ENCODE measurements at regions not wholly inside any gene's neighbourhood (a gene's known extent, or its start where the extent isn't known, plus 50 kb on each side); places are given as distances from the start of the nearest gene placed in this dataset.

DNA sequence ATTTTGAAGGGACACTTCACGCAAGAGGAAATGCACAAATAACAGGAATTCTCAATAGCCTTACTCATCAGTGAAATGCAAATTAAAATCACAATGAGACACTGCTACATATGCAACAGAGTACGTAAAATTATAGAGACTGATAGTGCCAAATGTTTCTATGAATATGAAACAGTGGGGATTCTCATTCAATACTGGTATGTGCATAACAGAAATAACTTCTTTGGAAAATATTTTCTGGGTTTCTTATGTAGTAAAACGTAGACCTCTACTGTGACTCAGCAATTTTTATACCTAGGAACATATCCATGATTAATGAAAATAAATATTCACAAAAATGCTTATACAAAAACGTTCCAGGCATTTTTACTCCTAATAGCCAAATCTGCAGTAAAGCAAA, 1625.2 kb downstream of the MAT2B start:
- H3K9ac ChIP-seq (ENCODE audit: low read depth in 1 of 3, low read length in 3 of 3) = no peak overlapping the region
- H3K36me3 ChIP-seq (ENCODE audit: control insufficient read depth in 3 of 3, insufficient read depth in 3 of 3, low read length in 3 of 3) = no peaks in the 10 kb centered on the region
- no peaks in the 10 kb centered on the region for H3K4me1 ChIP-seq (ENCODE audit: control insufficient read depth in 3 of 3, insufficient read depth in 3 of 3, low read length in 3 of 3)
- no peaks in the 10 kb centered on the region for H3K27me3 ChIP-seq (ENCODE audit: control insufficient read depth in 3 of 3, insufficient read depth in 3 of 3, low read length in 3 of 3)
- no peak overlapping the region for H3K4me3 ChIP-seq (ENCODE audit: low read length in 3 of 3)
- peaks cover 0 to 3% (median 0%) of the 10 kb centered on the region in 3 donors for H3K9me3 ChIP-seq (ENCODE audit: control insufficient read depth in 3 of 3, low read length in 3 of 3)
- no peak overlapping the region for H3K27ac ChIP-seq (ENCODE audit: low read depth, low read length)

DNA sequence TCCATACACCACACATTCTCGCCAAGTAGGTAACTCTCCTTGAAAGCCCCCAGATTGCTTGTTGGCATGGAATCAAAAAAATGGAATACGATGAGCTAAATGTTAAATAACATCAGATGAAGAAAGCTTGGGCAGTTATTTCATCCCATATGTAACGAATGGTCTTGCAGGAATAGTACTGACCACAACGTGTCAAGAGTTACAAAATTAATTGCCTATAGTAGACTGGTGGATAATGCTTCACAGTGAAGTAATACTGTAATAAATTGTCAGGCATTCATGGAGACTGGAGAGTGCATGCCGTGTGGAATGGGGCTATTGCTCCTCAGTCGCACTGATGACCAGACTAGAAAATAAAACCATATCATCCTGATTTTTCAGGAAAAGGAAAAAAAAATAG, 1628.7 kb downstream of the MAT2B start:
- H3K4me3 ChIP-seq (ENCODE audit: low read length in 3 of 3) = no peak overlapping the region
- no peak overlapping the region for H3K9ac ChIP-seq (ENCODE audit: low read depth in 1 of 3, low read length in 3 of 3)
- no peak overlapping the region for H3K27ac ChIP-seq (ENCODE audit: low read depth, low read length)
- H3K9me3 ChIP-seq (ENCODE audit: control insufficient read depth in 3 of 3, low read length in 3 of 3) = peaks cover 0 to 3% (median 0%) of the 10 kb centered on the region in 3 donors
- no peaks in the 10 kb centered on the region for H3K27me3 ChIP-seq (ENCODE audit: control insufficient read depth in 3 of 3, insufficient read depth in 3 of 3, low read length in 3 of 3)
- no peaks in the 10 kb centered on the region for H3K4me1 ChIP-seq (ENCODE audit: control insufficient read depth in 3 of 3, insufficient read depth in 3 of 3, low read length in 3 of 3)
- H3K36me3 ChIP-seq (ENCODE audit: control insufficient read depth in 3 of 3, insufficient read depth in 3 of 3, low read length in 3 of 3) = no peaks in the 10 kb centered on the region

DNA sequence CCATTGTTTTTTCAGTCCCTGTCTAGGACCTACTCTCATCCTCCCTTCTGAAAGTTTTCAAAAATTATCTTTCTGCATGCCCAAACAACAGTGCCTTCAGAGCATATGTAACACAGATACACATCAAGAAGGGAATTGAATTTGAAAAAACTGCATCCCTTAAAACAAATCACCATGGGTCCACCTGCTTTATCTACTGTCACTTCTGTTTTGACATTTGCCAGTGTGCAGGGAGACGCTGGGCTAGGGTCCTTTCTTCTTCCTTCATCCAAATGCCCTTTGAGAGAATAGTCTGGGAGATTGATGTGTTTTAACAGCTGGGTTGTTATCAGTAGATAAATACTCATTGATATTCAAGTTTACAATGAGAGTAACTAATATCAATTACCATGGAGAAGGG, 1630.1 kb downstream of the MAT2B start:
- Histone ChIP-seq H3K9ac (ENCODE audit: low read depth in 1 of 3, low read length in 3 of 3) (no peak overlapping the region), H3K27ac (ENCODE audit: low read depth, low read length) (no peak overlapping the region), H3K4me1 (ENCODE audit: control insufficient read depth in 3 of 3, insufficient read depth in 3 of 3, low read length in 3 of 3) (no peaks in the 10 kb centered on the region), H3K4me3 (ENCODE audit: low read length in 3 of 3) (no peak overlapping the region), H3K27me3 (ENCODE audit: control insufficient read depth in 3 of 3, insufficient read depth in 3 of 3, low read length in 3 of 3) (no peaks in the 10 kb centered on the region), H3K9me3 (ENCODE audit: control insufficient read depth in 3 of 3, low read length in 3 of 3) (peaks cover 0 to 3% (median 0%) of the 10 kb centered on the region in 3 donors), H3K36me3 (ENCODE audit: control insufficient read depth in 3 of 3, insufficient read depth in 3 of 3, low read length in 3 of 3) (no peaks in the 10 kb centered on the region)

DNA sequence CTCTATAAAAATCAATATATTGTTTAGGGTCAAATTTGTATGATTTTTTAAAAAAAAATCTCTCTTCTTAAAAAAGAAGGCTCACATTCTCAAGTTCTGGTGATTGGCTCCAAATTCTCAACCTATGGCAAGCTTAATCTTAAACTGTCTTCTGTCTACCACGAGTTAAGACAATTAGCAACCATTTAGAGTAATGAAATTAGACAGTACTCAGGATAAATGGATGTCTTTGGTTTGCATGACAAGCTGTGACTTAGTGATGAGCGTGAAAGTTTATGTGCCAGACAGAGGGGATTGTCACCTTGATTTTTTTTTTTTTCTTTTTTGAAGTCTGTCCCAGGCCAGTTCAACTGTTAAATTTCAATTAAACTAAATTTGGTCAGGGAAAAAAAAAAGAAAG, 1632.3 kb downstream of the MAT2B start:
- Histone ChIP-seq H3K27me3 (ENCODE audit: control insufficient read depth in 3 of 3, insufficient read depth in 3 of 3, low read length in 3 of 3) (no peaks in the 10 kb centered on the region), H3K9me3 (ENCODE audit: control insufficient read depth in 3 of 3, low read length in 3 of 3) (peaks cover 0 to 3% (median 0%) of the 10 kb centered on the region in 3 donors), H3K4me1 (ENCODE audit: control insufficient read depth in 3 of 3, insufficient read depth in 3 of 3, low read length in 3 of 3) (no peaks in the 10 kb centered on the region), H3K36me3 (ENCODE audit: control insufficient read depth in 3 of 3, insufficient read depth in 3 of 3, low read length in 3 of 3) (no peaks in the 10 kb centered on the region), H3K9ac (ENCODE audit: low read depth in 1 of 3, low read length in 3 of 3) (no peak overlapping the region), H3K4me3 (ENCODE audit: low read length in 3 of 3) (no peak overlapping the region), H3K27ac (ENCODE audit: low read depth, low read length) (no peak overlapping the region)

DNA sequence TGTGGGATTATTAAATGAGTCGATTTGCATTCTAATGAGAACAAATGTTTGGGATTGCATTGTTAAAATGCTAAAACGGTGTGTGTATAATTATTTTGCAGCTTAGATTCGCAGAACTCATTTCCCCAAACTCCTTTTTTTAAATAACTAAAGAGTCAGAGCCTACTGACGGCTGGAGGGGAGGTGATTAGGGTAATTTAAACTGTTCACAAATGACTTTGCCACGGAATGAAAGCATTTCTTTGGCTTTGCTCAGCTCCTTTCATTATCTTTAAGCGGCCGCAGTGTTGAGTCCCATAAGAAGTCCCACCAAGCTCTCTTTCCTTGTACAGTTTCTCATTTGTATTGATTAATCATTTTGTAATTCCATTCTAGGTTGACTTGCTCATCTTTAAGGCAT, 1632.8 kb downstream of the MAT2B start:
- no peak overlapping the region for H3K27ac ChIP-seq (ENCODE audit: low read depth, low read length)

GRCh38 chr5:165139262-165139661, 1633.8 kb downstream of the MAT2B start:
- H3K36me3 ChIP-seq (ENCODE audit: control insufficient read depth in 3 of 3, insufficient read depth in 3 of 3, low read length in 3 of 3) = no peaks in the 10 kb centered on the region
- H3K9me3 ChIP-seq (ENCODE audit: control insufficient read depth in 3 of 3, low read length in 3 of 3) = no peaks in the 10 kb centered on the region
- H3K9ac ChIP-seq (ENCODE audit: low read depth in 1 of 3, low read length in 3 of 3) = no peak overlapping the region
- H3K27ac ChIP-seq (ENCODE audit: low read depth, low read length) = no peak overlapping the region
- H3K4me3 ChIP-seq (ENCODE audit: low read length in 3 of 3) = no peak overlapping the region
- no peaks in the 10 kb centered on the region for H3K4me1 ChIP-seq (ENCODE audit: control insufficient read depth in 3 of 3, insufficient read depth in 3 of 3, low read length in 3 of 3)
- no peaks in the 10 kb centered on the region for H3K27me3 ChIP-seq (ENCODE audit: control insufficient read depth in 3 of 3, insufficient read depth in 3 of 3, low read length in 3 of 3)

More for the DNA sequence above, 1632.8 kb downstream of the MAT2B start:
- Histone ChIP-seq H3K4me3 (ENCODE audit: low read length in 3 of 3) (no peak overlapping the region), H3K36me3 (ENCODE audit: control insufficient read depth in 3 of 3, insufficient read depth in 3 of 3, low read length in 3 of 3) (no peaks in the 10 kb centered on the region), H3K27me3 (ENCODE audit: control insufficient read depth in 3 of 3, insufficient read depth in 3 of 3, low read length in 3 of 3) (no peaks in the 10 kb centered on the region), H3K9me3 (ENCODE audit: control insufficient read depth in 3 of 3, low read length in 3 of 3) (peaks cover 0 to 3% (median 0%) of the 10 kb centered on the region in 3 donors), H3K9ac (ENCODE audit: low read depth in 1 of 3, low read length in 3 of 3) (no peak overlapping the region), H3K4me1 (ENCODE audit: control insufficient read depth in 3 of 3, insufficient read depth in 3 of 3, low read length in 3 of 3) (no peaks in the 10 kb centered on the region)

DNA sequence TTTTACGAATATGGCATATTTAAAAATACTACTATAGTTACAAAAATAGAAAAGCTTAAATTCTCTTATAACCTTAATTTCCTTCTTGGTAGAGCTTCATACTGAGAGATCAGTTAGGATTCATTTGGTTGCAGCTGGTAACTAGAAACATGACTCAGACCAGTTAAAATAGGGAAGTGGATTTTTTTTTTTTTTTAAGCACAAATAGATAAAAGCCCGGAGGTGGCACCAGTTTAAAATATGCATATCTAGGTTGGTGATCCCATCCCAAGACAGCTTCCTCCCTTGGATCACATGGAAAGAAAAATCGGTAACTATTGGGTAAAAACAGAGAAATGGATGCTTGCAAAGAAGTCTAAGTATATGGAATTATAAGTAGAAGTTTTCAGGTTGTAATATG, 1634.3 kb downstream of the MAT2B start:
- Histone ChIP-seq H3K36me3 (ENCODE audit: control insufficient read depth in 3 of 3, insufficient read depth in 3 of 3, low read length in 3 of 3) (no peaks in the 10 kb centered on the region), H3K27ac (ENCODE audit: low read depth, low read length) (no peak overlapping the region)

GRCh38 chr5:165143741-165144140, 1638.3 kb downstream of the MAT2B start:
- H3K4me1 ChIP-seq (ENCODE audit: control insufficient read depth in 3 of 3, insufficient read depth in 3 of 3, low read length in 3 of 3) = no peaks in the 10 kb centered on the region
- no peak overlapping the region for H3K9ac ChIP-seq (ENCODE audit: low read depth in 1 of 3, low read length in 3 of 3)
- no peak overlapping the region for H3K4me3 ChIP-seq (ENCODE audit: low read length in 3 of 3)
- H3K9me3 ChIP-seq (ENCODE audit: control insufficient read depth in 3 of 3, low read length in 3 of 3) = no peaks in the 10 kb centered on the region
- H3K27me3 ChIP-seq (ENCODE audit: control insufficient read depth in 3 of 3, insufficient read depth in 3 of 3, low read length in 3 of 3) = no peaks in the 10 kb centered on the region
- H3K36me3 ChIP-seq (ENCODE audit: control insufficient read depth in 3 of 3, insufficient read depth in 3 of 3, low read length in 3 of 3) = no peaks in the 10 kb centered on the region
- no peak overlapping the region for H3K27ac ChIP-seq (ENCODE audit: low read depth, low read length)

More for the DNA sequence above, 1634.3 kb downstream of the MAT2B start:
- Histone ChIP-seq H3K4me1 (ENCODE audit: control insufficient read depth in 3 of 3, insufficient read depth in 3 of 3, low read length in 3 of 3) (no peaks in the 10 kb centered on the region), H3K9me3 (ENCODE audit: control insufficient read depth in 3 of 3, low read length in 3 of 3) (no peaks in the 10 kb centered on the region), H3K27me3 (ENCODE audit: control insufficient read depth in 3 of 3, insufficient read depth in 3 of 3, low read length in 3 of 3) (no peaks in the 10 kb centered on the region), H3K9ac (ENCODE audit: low read depth in 1 of 3, low read length in 3 of 3) (no peak overlapping the region), H3K4me3 (ENCODE audit: low read length in 3 of 3) (no peak overlapping the region)

GRCh38 chr5:165149431-165149830, 1644.0 kb downstream of the MAT2B start:
- no peak overlapping the region for H3K9ac ChIP-seq (ENCODE audit: low read depth in 1 of 3, low read length in 3 of 3)
- no peaks in the 10 kb centered on the region for H3K36me3 ChIP-seq (ENCODE audit: control insufficient read depth in 3 of 3, insufficient read depth in 3 of 3, low read length in 3 of 3)
- H3K27me3 ChIP-seq (ENCODE audit: control insufficient read depth in 3 of 3, insufficient read depth in 3 of 3, low read length in 3 of 3) = no peaks in the 10 kb centered on the region
- H3K9me3 ChIP-seq (ENCODE audit: control insufficient read depth in 3 of 3, low read length in 3 of 3) = no peaks in the 10 kb centered on the region
- H3K4me1 ChIP-seq (ENCODE audit: control insufficient read depth in 3 of 3, insufficient read depth in 3 of 3, low read length in 3 of 3) = no peaks in the 10 kb centered on the region
- no peak overlapping the region for H3K27ac ChIP-seq (ENCODE audit: low read depth, low read length)
- H3K4me3 ChIP-seq (ENCODE audit: low read length in 3 of 3) = no peak overlapping the region

DNA sequence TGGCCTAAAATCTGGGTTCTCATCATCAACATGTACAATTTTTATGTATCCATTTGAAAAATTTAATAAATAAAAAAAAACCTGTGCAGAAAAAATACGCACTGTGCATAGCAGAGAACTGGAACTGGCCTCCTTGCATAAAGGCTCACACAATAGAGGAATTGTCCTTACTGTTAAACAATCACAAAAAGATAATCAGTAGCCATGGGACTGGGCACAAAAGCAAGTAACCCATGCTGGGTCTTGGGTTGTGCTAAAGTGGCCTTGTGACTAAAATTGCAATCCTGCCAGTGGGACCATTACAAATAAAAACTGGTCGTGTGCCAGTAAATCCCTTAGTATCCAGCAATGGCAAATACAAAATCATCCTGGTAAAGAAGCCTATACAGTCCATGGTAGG, 1646.6 kb downstream of the MAT2B start:
- Histone ChIP-seq H3K27me3 (ENCODE audit: control insufficient read depth in 3 of 3, insufficient read depth in 3 of 3, low read length in 3 of 3) (no peaks in the 10 kb centered on the region), H3K27ac (ENCODE audit: low read depth, low read length) (no peak overlapping the region), H3K4me3 (ENCODE audit: low read length in 3 of 3) (no peak overlapping the region), H3K36me3 (ENCODE audit: control insufficient read depth in 3 of 3, insufficient read depth in 3 of 3, low read length in 3 of 3) (no peaks in the 10 kb centered on the region), H3K4me1 (ENCODE audit: control insufficient read depth in 3 of 3, insufficient read depth in 3 of 3, low read length in 3 of 3) (no peaks in the 10 kb centered on the region), H3K9me3 (ENCODE audit: control insufficient read depth in 3 of 3, low read length in 3 of 3) (no peaks in the 10 kb centered on the region), H3K9ac (ENCODE audit: low read depth in 1 of 3, low read length in 3 of 3) (no peak overlapping the region)

- Histone ChIP-seq H3K27me3 (ENCODE audit: control insufficient read depth in 3 of 3, insufficient read depth in 3 of 3, low read length in 3 of 3) (no peaks in the 10 kb centered on the region), H3K27ac (ENCODE audit: low read depth, low read length) (no peak overlapping the region), H3K4me1 (ENCODE audit: control insufficient read depth in 3 of 3, insufficient read depth in 3 of 3, low read length in 3 of 3) (no peaks in the 10 kb centered on the region), H3K9me3 (ENCODE audit: control insufficient read depth in 3 of 3, low read length in 3 of 3) (no peaks in the 10 kb centered on the region), H3K9ac (ENCODE audit: low read depth in 1 of 3, low read length in 3 of 3) (no peak overlapping the region), H3K4me3 (ENCODE audit: low read length in 3 of 3) (no peak overlapping the region), H3K36me3 (ENCODE audit: control insufficient read depth in 3 of 3, insufficient read depth in 3 of 3, low read length in 3 of 3) (no peaks in the 10 kb centered on the region)
Measured at GRCh38 chr5:165157219-165157618, 1651.8 kb downstream of the MAT2B start.

All from skeletal muscle tissue (tissue), 3 donors.